WERI-Rb-1 (cell line): ENCODE measurements at regions not wholly inside any gene's neighbourhood (a gene's known extent, or its start where the extent isn't known, plus 50 kb on each side); places are given as distances from the start of the nearest gene placed in this dataset.

Experiments used
- DNase-seq: peaks from one replicate; pipeline ENCODE4 v3.0.0-alpha.2; 2020
- H3K27ac ChIP-seq: fragments of 250-450 bp; sonication (Bioruptor Pico); 2 replicates; pipeline ENCODE4 v1.5.1; 2020; ENCODE audit warnings: mild to moderate bottlenecking, moderate library complexity
- H3K27me3 ChIP-seq: fragments of 250-450 bp; sonication (Bioruptor Pico); 2 replicates; pipeline ENCODE4 v1.5.1; 2021; ENCODE audit warnings: mild to moderate bottlenecking, low read depth, moderate library complexity; ENCODE audit not compliant: insufficient read depth, severe bottlenecking
- H3K36me3 ChIP-seq: fragments of 250-450 bp; sonication (Bioruptor Pico); 2 replicates; pipeline ENCODE4 v1.5.1; 2020; ENCODE audit warnings: mild to moderate bottlenecking, moderate library complexity
- H3K4me3 ChIP-seq: 2 replicates; pipeline ENCODE4 v1.5.1; 2011; ENCODE audit warnings: low read depth, mild to moderate bottlenecking, control low read depth, low read length
- H3K9me3 ChIP-seq: fragments of 250-450 bp; sonication (Bioruptor Pico); 2 replicates; pipeline ENCODE4 v1.5.1; 2021; ENCODE audit warnings: mild to moderate bottlenecking, moderate library complexity; ENCODE audit not compliant: severe bottlenecking
- TF ChIP-seq, protein P1 (sequence below): IDR thresholded peaks from 2 replicates; pipeline ENCODE4 v1.5.1; 2011; ENCODE audit warnings: low read depth, mild to moderate bottlenecking, control low read depth, inconsistent platforms, low read length

- TF ChIP-seq, protein P1, sequence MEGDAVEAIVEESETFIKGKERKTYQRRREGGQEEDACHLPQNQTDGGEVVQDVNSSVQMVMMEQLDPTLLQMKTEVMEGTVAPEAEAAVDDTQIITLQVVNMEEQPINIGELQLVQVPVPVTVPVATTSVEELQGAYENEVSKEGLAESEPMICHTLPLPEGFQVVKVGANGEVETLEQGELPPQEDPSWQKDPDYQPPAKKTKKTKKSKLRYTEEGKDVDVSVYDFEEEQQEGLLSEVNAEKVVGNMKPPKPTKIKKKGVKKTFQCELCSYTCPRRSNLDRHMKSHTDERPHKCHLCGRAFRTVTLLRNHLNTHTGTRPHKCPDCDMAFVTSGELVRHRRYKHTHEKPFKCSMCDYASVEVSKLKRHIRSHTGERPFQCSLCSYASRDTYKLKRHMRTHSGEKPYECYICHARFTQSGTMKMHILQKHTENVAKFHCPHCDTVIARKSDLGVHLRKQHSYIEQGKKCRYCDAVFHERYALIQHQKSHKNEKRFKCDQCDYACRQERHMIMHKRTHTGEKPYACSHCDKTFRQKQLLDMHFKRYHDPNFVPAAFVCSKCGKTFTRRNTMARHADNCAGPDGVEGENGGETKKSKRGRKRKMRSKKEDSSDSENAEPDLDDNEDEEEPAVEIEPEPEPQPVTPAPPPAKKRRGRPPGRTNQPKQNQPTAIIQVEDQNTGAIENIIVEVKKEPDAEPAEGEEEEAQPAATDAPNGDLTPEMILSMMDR, result no peak
- Histone ChIP-seq H3K27me3 (no peaks in the 10 kb centered on the region), H3K9me3 (no peaks in the 10 kb centered on the region), H3K36me3 (no peaks in the 10 kb centered on the region), H3K27ac (no peak overlapping the region), H3K4me3 (no peak overlapping the region)
- no peak for DNase-seq
Observed at GRCh38 chr3:177599326-177599725, 402.0 kb upstream of the TBL1XR1 start.

GRCh38 chr3:177599837-177600236 lies 402.6 kb upstream of the TBL1XR1 start:
- Histone ChIP-seq H3K4me3 (no peak overlapping the region), H3K36me3 (no peaks in the 10 kb centered on the region), H3K9me3 (no peaks in the 10 kb centered on the region), H3K27me3 (no peaks in the 10 kb centered on the region), H3K27ac (no peak overlapping the region)
- no peak for DNase-seq
- TF ChIP-seq, protein P1, result no peak

GRCh38 chr3:177600411-177600810 lies 403.1 kb upstream of the TBL1XR1 start:
- Histone ChIP-seq H3K27me3 (no peaks in the 10 kb centered on the region), H3K4me3 (no peak overlapping the region), H3K27ac (no peak overlapping the region), H3K9me3 (no peaks in the 10 kb centered on the region), H3K36me3 (no peaks in the 10 kb centered on the region)
- TF ChIP-seq, protein P1, result no peak
- no peak for DNase-seq

- H3K9me3 ChIP-seq, result no peaks in the 10 kb centered on the region
- H3K4me3 ChIP-seq, result no peak overlapping the region
- no peak overlapping the region for H3K27ac ChIP-seq
- H3K27me3 ChIP-seq, result no peaks in the 10 kb centered on the region
- TF ChIP-seq, protein P1, result no peak
- no peaks in the 10 kb centered on the region for H3K36me3 ChIP-seq
- no peak for DNase-seq
Observed at GRCh38 chr3:177601152-177601551, 403.9 kb upstream of the TBL1XR1 start.

DNA sequence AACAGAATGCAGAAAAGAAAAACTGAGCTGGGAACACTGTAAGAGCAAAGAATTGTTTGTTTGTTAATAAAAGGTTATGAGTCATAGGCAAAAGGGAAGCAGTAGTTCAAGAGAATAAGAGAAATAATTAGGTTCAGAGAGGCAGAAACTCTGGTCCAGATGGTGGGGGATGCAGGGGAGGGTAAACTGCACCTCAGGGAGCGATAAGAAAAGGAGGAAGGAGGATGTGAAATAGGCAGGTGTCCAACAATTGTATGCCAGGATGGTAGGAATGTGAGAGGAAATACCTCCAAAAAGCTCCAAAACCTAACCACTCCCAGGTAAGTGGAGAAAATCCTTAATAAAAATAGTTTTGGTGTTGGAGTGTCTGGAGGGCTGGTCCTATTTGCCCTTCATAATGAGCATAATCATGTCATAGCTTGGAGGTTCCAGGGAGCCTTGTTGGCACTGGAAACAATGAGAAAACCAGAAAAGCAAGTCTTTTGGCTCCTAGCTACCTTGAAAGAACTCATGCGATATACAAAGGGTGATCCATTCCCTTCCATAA lies 405.4 kb upstream of the TBL1XR1 start:
- Histone ChIP-seq H3K4me3 (no peak overlapping the region), H3K27ac (no peak overlapping the region), H3K36me3 (no peaks in the 10 kb centered on the region), H3K9me3 (no peaks in the 10 kb centered on the region), H3K27me3 (no peaks in the 10 kb centered on the region)
- DNase-seq, result no peak
- TF ChIP-seq, protein P1, result no peak

- no peaks in the 10 kb centered on the region for H3K9me3 ChIP-seq
- H3K27me3 ChIP-seq, result no peaks in the 10 kb centered on the region
- H3K36me3 ChIP-seq, result no peaks in the 10 kb centered on the region
- H3K27ac ChIP-seq, result no peak overlapping the region
- H3K4me3 ChIP-seq, result no peak overlapping the region
- DNase-seq, result no peak
- TF ChIP-seq, protein P1, result no peak
Observed at GRCh38 chr3:177603148-177603603, 405.9 kb upstream of the TBL1XR1 start.
